SIG-M5 treated with dmso at 0.1 percent for 504 hours (cell line): ENCODE measurements at regions not wholly inside any gene's neighbourhood (a gene's known extent, or its start where the extent isn't known, plus 50 kb on each side); places are given as distances from the start of the nearest gene placed in this dataset.
"Not testable (repeated sequence)": the region's sequence is repeated elsewhere in the genome, so short reads cannot be mapped to it uniquely, and the experiment has no call there.

Source experiments
- DNase-seq: peaks from one replicate; lab custom pipeline; 2025; ENCODE audit not compliant: unreplicated experiment; lab: John Stamatoyannopoulos, UW

DNA sequence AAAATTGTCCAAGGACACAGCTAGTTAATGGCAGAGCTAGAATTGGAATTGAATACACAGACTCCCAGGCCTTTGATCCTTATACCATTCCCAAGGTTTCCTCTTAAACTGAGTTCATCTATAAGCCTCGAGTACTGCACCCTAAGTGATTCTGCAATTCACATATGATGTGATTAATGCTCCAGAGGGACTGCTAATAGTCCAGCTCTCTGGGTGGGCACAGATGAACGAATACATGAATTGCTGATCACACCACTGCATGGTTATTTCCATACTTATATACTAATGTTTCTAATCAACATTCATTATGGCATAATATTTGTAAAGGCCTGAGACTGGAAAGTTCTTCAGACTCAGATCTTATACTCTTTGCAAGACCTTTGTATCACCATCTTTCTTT is 101.8 kb downstream of the NUFIP1 start:
- no peak for DNase-seq

DNA sequence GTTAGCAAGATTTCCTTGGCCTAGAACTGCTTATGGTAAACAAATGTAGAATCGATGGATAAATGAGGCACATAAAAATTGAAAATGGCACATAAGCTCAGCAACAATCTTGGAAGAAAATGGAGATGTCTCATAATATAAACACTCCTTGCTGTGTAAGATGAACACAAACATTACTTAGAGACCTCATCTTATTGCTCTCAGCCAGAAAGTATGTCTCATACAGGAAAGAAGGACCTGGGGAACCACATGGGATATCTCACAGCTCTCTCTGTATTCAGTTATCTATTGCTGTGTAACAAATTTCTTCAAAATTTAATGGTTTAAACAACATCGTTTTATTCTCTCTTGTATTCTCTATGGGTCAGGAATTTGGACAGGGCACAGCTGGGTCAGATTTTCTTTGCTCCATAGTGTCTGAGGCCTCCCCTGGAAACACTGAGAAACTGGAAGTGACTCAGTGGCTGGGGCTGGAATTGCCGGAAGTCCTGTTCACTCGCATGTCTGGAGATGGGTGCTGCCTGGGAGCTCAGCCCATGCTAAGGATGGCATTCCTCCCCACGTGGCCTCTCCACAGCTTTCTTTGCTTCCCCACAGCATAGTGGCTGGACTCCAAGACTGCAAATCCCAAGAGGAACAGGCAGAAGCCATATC is 105.1 kb downstream of the NUFIP1 start:
- no peak for DNase-seq

DNA sequence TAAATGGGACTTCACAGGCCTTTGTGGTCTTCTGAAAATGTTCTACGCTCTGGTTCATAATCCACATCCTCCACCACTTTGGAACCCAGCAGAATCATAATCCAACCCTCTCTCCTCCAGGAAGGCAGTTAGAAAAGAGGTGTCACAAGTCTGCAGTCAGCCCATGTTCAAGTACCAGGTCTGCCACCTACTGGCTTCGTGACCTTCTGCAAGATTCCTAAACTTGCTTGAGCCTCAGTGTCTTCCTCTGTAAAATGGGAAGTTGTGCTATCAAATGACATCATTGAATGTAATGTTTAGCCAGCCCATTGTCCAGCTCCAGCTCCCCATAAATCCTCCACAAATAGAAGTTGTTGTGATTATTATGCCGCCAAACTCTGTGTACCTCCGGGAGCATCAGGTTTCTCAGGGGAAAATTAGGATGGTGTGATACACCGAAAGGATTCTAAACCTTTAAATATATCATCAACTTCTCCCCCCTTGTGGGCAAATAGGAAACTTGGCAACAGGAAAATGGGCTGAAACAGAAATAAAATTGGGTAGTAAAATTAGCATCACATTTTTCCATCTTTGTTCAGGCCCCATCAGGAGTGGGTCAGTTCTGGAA is 109.7 kb downstream of the NUFIP1 start:
- DNase-seq = peak; percentile 34

DNA sequence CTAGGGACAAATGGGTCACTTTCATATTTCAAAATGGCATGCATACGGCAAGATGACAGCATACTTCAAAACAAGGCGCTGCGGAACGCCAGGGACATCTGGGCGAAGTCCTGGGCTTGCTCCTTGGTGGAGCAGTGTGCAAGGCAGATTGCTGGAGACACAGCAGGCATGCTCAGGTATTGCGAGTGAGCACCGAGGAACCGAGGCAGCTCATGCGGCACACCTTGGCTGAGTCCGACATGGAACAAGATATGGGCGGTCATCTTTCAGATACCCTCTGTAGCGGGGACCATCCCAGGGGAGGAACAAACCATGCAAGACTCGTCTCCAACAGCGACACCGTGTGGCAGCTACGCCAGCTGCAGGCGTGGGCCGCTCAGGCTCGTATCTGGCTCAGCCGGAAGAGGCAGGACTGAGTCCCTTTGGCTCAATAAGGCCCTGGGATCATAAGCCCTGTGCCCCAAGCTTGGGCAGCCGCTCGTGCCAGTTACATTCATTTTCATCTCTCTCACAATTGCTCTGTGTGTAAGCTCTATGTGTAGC is 112.4 kb downstream of the NUFIP1 start:
- no peak for DNase-seq

DNA sequence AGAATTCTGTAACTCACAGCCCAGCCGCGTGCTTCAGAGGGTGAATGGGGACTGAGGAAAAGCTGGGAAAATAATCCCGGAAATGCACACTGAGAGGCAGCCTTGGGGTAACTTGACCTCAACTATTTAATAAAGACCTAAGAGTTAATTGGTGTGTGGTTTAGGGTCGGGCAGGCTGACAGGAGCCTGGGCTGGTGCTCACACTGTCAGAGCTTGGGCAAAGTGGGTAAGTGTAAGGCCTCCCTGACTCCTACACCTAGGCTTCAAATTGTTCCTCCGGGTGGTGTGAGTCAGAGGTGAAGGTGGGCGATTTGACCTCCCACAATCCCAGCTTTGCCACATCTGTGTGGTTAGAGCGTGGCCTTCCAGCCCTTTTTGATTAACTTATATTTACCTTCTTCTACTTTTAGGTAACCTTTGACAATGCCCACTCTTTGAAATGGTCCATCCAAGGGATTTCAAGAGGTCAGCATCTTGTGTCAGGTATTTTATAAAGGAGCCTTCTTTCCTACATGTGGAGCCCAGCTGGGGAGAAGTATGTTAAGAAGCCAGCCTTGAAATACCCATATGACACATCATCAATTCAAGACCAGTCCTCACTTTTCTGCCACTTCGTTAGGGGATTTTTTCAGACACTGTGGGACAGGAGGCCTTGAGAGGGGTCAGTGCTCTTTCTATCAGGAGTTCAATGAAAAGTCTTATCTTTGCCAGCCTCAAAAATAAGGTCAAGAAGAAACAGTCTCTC is 114.2 kb downstream of the NUFIP1 start:
- DNase-seq = no peak

DNA sequence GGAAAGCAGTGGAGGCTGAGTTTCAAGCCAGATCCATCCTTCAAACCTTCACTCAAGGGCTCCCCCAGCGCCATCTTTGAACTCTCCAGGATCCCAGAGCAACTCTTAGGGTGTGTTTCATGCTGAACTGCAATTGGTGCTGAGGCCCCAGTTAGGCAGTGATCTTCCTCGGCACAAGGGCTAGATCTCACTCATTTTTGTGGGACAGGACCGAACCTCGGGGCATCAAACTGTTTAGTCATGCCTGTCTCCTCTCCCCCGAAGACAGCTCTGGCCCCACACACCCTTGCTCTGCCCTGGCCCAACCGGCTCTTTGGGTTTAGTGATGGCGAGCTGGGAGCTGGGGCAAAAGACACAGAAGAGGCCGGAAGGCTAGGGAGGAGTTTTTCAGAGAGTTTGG is 115.1 kb downstream of the NUFIP1 start:
- DNase-seq = no peak

DNA sequence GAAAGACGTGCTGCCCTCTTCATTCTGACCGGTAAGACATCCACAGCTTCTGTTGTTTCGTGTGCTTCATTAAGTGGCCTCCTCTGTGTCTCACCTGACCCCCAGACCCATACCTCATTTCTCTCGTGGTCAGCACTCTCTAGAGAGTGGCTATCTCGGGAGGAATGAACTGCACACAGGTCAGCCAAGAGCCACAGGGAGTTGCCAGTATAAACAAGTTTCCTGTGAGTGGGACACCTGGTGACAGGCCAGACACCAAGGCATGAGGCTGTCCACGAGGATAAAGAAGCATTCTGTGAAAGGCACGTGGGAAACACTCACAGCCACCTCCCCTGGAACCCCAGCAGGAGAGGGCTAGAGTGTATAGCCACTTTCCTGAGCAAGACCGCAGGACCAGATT is 115.8 kb downstream of the NUFIP1 start:
- no peak for DNase-seq

DNA sequence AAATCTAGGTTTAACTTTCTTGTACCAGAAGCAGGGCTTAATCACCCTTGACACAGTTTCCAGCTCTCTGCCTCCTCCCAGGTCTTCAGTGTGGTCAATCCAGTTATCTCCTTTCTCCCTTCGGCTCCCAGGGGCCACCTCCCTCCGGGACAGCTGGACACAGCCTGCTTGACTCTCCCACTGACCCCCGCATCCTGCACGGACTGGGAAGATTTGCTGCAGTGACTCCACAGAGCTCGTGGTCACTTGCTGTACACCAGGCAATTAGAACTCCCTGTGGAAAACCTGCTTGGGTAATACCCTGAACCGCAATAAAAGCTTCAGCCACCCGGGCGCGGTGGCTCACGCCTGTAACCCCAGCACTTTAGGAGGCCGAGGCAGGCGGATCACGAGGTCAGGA is 116.5 kb downstream of the NUFIP1 start:
- DNase-seq = no peak

DNA sequence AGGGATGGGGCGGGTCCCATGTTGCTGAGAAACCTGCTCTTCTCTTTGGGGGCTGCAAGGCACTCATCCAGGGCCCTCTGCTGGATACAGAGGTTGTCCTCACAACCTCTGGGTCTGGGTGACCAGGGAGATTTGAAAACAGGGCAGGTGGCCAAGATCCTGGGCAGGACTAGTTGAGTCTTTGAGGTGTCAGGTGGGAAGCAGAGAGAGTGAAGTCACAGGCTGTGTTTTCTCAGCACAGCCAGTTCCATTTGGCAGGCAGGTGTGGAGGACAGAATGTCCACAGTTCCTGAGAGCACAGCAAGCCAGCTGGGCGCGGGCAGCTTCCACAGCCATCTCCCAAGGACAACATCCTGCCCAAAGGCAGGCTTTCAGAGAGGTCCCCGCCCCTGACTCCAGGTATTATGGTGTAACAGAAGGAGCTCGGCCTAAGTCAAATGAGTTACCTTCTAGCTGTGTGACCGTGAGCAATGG is 118.8 kb downstream of the NUFIP1 start:
- no peak for DNase-seq

DNA sequence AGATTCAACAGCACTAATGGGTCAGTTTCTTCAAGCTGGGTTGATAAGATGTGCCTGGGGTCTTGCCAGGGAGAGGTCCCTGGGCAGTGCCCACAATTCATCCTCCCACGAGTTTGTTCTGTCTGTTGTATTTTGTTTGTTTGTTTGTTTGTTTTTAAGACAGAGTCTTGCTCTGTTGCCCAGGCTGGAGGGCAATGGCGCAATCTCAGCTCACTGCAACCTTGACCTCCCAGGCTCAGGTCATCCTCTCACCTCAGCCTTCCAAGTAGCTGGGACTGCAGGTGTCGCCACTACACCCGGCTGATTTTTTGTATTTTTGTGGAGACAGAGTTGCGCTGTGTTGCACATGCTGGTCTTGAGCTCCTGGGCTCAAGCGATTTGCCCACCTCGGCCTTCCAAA is 120.1 kb downstream of the NUFIP1 start:
- no peak for DNase-seq

DNA sequence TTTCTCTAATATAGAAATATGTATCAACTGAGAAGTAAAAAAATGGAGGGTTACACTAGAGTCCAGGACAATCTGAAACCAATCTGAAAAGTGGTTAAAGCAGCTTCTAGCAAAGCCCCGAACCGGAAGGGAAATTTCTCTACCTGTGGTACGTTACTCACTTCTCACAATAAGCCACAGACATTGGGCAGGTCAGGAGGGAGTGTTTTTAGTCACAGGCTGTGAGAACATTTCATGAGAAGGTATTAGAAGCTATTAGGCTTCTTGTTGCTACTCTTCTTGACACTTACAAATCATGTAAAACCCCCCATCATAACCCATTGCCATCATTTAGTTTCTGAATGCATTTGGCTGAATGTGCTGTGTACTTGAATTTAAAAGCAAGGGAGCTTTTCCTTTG is 120.9 kb downstream of the NUFIP1 start:
- no peak for DNase-seq

DNA sequence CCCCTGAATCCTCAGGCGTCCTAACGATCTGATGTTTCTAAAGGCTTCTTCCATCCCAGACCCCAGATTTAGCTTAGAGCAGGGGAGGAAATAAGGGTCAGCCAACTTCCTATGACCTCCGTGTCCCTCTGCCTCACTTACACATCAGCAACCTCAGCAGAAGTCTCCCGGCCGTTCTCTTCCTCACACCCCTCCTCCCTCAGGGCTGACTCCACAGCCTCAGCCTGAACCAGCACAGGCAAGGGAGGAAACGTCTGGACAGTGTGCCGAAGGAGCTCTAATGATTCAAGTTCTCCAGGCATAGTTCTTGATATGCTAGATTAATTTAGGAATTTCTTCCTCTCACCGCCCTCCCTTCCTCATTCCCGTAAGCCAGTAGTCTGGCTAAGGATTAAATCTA is 121.4 kb downstream of the NUFIP1 start:
- DNase-seq = no peak

DNA sequence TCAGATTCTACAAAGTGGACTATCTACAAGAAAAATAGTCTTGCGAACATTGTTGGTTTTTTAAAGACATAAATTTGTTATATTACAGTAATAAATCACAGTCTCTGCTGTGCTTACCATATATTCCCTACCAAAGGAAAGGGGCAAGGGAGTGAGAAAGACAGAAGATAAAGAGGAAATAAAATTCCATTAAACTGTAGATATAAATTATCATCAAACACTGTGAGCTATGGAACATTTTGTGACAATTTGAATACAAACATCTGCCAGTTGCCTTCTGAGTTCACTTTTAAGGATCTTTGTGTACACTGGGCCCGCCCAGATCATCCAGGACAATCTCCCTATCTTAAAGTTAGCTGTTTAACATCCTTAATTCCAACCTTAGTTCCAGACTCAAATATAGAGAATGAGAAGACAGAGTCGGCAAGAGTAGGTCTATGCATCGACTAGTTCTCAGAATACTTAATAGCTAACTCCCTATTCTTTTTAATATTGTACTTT is 122.8 kb downstream of the NUFIP1 start:
- no peak for DNase-seq

DNA sequence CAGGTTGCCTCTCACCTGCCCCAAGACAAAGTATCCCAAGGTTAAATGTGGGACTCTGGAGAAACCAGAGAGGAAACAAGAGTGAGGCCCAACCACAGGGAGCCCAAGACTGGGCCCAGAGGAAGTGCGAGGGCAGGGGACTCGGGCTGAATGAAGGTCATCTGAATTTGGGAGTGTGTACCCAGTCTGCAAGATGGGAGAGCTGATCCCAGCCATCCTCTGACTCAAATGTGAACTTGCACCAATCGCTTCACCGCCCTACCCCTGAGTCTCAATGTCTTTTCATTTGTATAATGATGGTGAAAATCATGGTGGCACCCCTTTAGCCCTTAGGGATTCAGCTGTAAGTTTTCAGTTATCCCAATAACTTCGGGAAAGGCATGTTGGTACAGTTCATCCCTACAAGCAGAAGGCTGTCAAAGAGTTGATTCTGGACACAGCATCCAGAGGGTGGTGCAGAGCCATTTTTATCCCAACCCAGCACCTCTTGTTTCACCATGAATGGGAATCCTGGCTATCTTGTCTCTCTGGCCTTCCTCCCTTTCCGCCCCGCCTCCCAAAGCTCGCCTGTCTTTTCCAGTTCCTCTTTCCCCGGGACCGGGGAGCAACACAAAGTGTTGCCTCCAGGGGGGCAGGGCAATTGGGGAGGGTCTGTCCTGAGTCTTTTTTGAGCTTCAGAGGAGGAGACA is 123.4 kb downstream of the NUFIP1 start:
- no peak for DNase-seq

DNA sequence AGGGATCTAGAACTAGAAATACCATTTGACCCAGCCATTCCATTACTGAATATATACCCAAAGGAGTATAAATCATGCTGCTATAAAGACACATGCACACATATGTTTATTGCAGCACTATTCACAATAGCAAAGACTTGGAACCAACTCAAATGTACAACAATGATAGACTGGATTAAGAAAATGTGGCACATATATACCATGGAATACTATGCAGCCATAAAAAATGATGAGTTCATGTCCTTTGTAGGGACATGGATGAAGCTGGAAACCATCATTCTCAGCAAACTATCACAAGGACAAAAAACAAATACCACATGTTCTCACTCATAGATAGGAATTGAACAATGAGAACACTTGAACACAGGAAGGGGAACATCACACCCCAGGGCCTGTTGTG is 125.6 kb downstream of the NUFIP1 start:
- not testable (repeated sequence) for DNase-seq

DNA sequence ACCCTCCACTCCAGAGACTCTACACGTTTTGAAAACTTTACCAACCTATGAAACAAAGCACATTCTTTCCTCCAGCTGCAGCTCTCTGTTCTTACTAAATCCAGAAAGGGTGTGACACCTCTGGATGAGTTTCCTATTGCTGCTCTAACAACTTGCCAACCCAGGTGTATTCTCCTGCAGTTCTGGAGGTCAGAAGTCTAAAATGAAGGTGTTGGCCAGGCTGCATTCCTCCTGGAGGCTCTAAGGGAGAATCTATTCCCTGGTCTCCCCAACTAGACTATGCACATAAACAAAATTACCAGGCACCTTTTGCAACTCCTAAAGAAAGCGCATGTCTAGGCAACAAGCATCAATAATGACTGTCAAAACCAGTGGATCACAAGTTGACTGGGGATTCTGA is 128.8 kb downstream of the NUFIP1 start:
- DNase-seq = no peak

DNA sequence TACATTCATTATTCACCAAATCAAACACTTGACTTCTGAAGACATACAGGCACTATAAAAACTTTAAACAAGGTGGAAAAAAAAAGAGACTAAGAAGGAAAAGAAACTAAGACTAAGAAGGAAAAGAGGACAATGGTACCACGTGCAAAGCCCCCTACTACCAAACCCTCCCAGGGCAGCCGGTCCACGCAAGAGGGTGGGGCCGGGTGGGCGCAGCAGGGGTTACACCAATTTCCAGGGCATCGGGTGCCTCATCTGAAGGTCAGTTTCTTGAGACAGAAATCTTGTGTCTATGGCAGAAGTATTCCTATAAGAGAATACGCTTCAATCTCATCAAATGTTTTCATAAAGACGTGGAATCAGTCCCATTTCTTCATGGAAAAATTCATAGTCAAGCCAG is 131.5 kb downstream of the NUFIP1 start:
- DNase-seq = no peak

DNA sequence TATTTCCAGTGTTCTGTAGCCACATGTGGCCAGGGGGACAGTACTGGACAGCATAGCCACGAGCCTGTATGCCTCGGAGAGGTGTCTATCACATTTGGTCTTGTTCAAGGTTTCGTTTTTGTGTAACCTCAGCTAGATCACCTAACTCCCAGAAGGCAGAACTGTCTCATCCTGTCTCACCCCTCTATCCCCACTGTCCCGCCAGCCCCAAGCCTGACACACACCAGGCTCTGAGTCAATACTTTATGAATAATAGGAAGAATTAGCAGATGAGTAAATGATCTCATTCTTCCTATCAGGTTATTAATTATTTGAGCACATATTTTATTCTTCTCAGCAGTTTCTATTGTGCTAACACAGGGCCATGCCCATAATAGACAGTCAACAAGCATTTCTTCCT is 132.2 kb downstream of the NUFIP1 start:
- no peak for DNase-seq

DNA sequence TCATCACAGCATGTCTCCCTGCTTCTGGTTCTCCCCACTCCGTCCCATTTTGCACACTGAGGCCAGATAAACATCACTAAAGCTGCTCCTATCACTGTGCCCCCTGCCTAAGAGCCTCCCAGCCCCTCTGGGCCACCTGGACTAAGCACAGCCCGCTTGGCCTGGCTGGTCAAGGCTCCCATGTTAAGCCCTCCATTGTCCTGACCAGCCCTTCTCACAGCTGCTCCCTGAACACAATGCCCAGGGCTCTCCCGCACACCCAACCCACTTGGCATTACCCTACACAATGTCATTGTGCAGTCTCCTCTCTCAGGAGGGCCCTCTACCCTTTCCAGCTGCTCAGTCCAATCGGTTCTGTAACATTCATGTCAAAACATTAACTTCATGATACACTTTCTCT is 133.4 kb downstream of the NUFIP1 start:
- no peak for DNase-seq

DNA sequence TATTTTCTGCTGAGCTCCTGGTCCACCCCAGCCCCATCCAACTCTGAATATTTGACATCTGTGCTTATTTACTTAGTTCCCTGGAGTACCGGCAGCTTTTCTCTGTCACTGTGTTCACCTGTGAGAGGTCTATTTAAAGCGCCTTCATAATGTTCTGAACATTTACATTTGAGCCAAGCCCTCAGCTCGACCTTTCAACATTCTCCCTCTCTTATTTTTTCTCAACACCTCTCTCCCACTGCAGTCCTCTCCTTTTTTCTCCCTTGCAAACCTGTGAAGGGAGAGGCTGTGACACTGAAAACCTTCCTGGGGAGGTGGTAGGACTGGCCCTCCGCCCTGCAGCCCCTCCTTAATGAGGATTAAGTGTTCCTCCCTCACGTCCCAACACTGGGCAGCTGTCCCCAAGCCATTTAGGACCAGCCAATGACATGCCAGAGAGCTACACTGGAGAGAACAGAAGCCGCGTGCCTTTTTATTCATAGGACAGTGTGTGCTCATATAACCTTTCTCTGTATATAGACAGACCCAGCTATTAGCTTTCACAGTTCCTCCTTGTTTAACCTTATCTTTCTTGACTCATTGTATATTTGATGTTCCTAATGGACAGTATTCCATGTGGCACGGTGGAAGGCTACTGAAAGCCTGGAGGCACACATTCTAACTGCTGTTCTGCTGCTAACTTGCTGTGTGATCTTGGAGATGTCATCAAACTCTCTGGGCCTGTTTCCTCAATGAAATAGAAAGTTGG is 134.8 kb downstream of the NUFIP1 start:
- DNase-seq = no peak

DNA sequence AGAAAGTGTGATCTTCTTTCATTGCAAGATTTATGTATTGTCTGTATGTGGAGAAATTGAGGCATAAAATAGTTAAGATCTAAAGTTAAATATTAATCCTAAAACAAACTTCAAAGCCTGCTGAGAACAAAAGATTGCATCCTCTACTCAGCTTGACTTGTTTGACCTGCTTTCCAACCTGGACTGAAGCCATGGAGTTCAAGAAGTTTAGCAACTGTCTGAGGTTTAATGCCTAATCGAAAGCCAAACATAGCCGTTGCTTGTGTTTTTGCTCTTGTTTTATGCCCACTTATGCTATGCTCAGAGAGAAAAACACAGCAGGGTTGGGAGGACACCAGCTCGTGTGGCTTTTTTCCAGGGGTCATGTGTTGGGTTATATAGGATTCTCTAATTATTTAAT is 135.6 kb downstream of the NUFIP1 start:
- DNase-seq = no peak
